GM12875 (cell line): ENCODE measurements at regions not wholly inside any gene's neighbourhood (a gene's known extent, or its start where the extent isn't known, plus 50 kb on each side); places are given as distances from the start of the nearest gene placed in this dataset.

Experiments used
- H3K4me3 ChIP-seq: one replicate; pipeline ENCODE4 v1.5.1; 2011; ENCODE audit warnings: low read depth, low read length, control low read depth
- TF ChIP-seq, protein P1 (sequence below): IDR thresholded peaks from 2 replicates; pipeline ENCODE4 v1.5.1; 2011; ENCODE audit warnings: low read depth, mild to moderate bottlenecking, control low read depth, inconsistent platforms, low read length, moderate library complexity, borderline replicate concordance; ENCODE audit not compliant: insufficient read depth

DNA sequence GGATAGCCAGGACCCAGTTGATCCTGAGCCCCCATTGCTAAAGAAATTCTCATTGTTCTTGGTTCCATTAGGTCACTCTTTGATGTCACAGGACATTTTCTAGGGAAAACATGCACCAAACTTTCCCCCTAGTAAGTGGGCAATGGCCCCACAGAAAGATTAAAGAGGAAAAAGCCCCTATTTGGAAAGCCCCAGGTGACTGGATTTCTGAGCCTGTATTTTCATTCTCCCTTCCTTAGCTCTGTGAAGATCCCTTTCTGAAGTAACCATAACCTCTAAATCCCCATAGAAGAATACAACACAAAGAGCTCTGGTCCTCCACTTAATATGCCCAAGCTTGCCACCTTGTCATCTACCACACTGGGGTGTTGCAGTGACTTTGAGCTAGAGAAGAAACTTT is 232.3 kb upstream of the FGGY start:
- no peak overlapping the region for H3K4me3 ChIP-seq
- TF ChIP-seq, protein P1, sequence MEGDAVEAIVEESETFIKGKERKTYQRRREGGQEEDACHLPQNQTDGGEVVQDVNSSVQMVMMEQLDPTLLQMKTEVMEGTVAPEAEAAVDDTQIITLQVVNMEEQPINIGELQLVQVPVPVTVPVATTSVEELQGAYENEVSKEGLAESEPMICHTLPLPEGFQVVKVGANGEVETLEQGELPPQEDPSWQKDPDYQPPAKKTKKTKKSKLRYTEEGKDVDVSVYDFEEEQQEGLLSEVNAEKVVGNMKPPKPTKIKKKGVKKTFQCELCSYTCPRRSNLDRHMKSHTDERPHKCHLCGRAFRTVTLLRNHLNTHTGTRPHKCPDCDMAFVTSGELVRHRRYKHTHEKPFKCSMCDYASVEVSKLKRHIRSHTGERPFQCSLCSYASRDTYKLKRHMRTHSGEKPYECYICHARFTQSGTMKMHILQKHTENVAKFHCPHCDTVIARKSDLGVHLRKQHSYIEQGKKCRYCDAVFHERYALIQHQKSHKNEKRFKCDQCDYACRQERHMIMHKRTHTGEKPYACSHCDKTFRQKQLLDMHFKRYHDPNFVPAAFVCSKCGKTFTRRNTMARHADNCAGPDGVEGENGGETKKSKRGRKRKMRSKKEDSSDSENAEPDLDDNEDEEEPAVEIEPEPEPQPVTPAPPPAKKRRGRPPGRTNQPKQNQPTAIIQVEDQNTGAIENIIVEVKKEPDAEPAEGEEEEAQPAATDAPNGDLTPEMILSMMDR = no peak

DNA sequence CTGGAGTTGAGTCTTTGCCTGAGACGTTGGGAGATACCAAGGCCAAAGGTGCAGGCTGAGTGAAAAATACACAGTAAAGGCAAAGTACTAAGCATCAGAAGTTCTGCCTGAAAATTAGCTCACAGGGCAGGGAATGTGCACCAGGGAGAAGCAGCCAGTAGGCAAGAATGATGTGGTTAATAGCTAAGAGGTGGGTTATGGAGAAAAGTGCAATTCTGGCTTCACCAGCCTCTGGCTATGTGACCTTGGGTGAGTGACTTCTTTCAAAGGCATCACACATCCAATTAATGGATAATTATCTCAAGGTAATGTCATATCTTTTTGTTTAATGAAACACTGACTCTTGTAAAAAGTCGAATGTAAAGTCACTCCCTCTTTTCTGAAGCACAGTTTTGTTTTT is 230.7 kb upstream of the FGGY start:
- TF ChIP-seq, protein P1 = no peak
- H3K4me3 ChIP-seq = no peak overlapping the region

DNA sequence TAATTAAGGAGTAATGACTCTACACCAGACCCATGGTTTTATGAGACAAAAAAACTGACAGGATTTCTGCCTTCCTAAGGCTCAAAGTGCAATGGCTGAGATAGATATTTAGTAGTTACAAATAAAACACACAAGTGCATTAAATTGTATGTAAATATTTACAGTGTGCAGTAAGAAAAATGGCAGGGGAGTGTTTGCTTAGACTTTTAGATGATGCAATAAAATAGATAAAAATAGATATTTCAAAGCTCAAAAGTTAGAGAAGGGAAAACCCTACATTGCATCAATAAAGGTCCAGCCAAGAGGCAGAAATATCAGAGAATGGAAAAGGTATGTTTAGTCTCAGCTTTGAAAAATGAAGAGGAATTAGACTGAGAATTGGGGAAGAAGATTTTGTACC is 226.3 kb upstream of the FGGY start:
- TF ChIP-seq, protein P1 = no peak
- no peak overlapping the region for H3K4me3 ChIP-seq

DNA sequence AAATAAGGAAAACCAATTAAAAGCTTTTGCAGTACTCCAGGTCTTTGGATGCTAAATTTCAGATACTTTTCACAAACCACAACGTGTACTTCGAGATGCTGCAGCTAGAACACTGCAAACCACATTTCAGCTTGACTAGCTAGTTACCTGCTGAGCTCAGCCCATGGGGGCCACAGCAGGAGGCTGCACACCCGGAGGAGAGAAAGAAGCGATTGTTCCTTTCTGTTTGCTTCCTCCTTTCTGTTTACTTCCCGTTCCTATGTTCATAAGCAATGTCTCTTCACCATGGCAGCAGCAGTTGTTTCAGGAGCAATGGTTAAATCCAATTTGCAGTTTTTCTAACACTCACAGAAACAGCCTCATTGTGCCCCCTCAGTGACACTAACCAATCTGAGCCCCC is 225.6 kb upstream of the FGGY start:
- TF ChIP-seq, protein P1 = no peak
- no peak overlapping the region for H3K4me3 ChIP-seq

DNA sequence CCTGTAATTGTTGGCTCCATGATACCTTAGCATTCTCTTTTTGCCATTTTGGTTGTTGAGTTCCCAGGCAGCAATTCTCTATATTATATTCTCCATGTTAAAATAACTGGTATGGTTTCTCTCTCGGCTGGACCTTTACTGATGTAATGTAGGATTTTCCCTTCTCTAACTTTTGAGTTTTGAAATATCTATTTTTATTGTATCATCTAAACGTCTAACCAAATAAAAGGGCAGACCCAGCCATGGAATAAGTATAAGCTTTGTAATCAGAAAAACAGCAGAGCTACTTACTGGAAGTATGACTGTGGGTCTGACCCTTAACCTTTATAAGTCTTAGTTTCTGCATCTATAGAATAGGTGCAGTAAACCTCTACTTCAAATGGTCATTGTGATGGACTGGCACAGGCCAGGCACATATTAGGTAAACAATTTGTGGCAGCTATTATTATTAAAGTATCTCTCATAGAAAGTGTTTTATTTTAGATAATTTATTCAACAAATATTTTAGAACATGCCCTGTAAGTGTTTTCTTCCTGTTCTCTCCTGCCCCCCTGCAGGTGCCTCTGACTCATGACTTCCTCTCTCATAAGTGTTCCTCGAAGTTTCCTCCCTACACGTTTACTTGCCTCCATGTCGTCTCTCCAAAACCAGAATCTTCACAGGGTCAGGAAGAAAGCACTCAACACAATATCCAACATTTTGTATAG is 224.9 kb upstream of the FGGY start:
- no peak overlapping the region for H3K4me3 ChIP-seq
- TF ChIP-seq, protein P1 = no peak

DNA sequence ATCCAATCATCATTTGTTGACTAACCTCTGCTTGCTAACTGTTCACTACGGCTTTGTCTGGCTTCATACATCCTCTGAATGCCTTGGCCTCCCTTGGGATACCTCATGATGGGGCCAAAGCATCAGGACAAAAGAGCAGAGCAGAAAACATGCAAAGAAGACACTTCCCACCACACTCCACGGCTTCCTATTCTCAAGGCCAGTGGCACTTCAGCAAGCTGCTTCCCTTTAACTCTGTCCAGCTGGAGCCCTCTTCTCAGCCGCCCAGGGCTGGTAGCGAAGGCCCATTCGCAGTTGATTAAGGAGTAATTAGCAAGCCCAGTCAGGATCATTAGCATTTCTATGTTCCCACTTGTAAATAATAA is 224.3 kb upstream of the FGGY start:
- TF ChIP-seq, protein P1 = no peak
- no peak overlapping the region for H3K4me3 ChIP-seq

DNA sequence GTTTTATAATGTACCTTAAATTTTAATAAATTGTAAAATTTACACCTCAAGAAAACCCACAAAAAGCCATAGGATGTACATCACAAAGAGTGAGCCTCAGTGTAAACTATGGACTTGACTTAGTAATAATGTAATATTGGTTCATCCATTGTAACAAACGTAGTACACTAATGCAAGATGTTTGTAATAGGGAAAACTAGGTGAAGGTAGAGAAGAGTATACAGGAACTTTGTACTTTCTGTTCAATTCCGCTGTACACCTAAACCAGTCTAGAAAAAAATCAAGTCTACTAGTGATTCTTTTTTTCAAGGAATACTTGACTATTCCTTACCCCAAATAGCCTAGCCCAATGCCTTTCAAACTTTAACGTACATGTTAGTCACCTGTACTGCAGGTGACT is 222.3 kb upstream of the FGGY start:
- TF ChIP-seq, protein P1 = no peak
- no peak overlapping the region for H3K4me3 ChIP-seq
